Neural cell (in vitro differentiated cells): ENCODE measurements at regions not wholly inside any gene's neighbourhood (a gene's known extent, or its start where the extent isn't known, plus 50 kb on each side); places are given as distances from the start of the nearest gene placed in this dataset.
"Not testable (repeated sequence)": the region's sequence is repeated elsewhere in the genome, so short reads cannot be mapped to it uniquely, and the experiment has no call there.

Experiments used
- H2AFZ ChIP-seq: fragments of 200-600, 300-800 bp; sonication (generic), shearing (Covaris generic); 2 replicates; pipeline ENCODE4 v1.6.0; 2014; ENCODE audit warnings: low read depth, mild to moderate bottlenecking, antibody characterized with exemption, low read length, moderate library complexity
- H3F3A ChIP-seq: fragments of 200-600 bp; shearing (Covaris generic); 2 replicates; pipeline ENCODE4 v1.6.1; 2016; ENCODE audit warnings: mild to moderate bottlenecking, moderate library complexity, mixed read lengths, antibody characterized with exemption, low read length; ENCODE audit not compliant: insufficient read depth, poor library complexity, severe bottlenecking
- H3K27ac ChIP-seq: fragments of 200-600, 300-800 bp; sonication (generic), shearing (Covaris generic); 2 replicates; pipeline ENCODE4 v1.5.1; 2014; ENCODE audit warnings: mild to moderate bottlenecking, low read length, moderate library complexity
- H3K27me3 ChIP-seq: fragments of 300-800, 200-600 bp; sonication (generic), shearing (Covaris generic); 2 replicates; pipeline ENCODE4 v1.6.0; 2014; ENCODE audit warnings: mild to moderate bottlenecking, low read depth, low read length, moderate library complexity; ENCODE audit not compliant: insufficient read depth
- H3K36me3 ChIP-seq: fragments of 300-800, 200-600 bp; sonication (generic), shearing (Covaris generic); 2 replicates; pipeline ENCODE4 v1.5.1; 2014; ENCODE audit warnings: mild to moderate bottlenecking, antibody characterized with exemption, low read length, moderate library complexity; ENCODE audit not compliant: insufficient read depth
- H3K4me2 ChIP-seq: fragments of 300-800, 200-600 bp; sonication (generic), shearing (Covaris generic); 2 replicates; pipeline ENCODE4 v1.6.0; 2014; ENCODE audit warnings: mild to moderate bottlenecking, low read length
- H3K4me3 ChIP-seq: fragments of 300-800, 200-600 bp; sonication (generic), shearing (Covaris generic); 2 replicates; pipeline ENCODE4 v1.5.1; 2014; ENCODE audit warnings: mild to moderate bottlenecking, low read length, moderate library complexity
- H3K79me2 ChIP-seq: fragments of 200-600 bp; shearing (Covaris generic); replicated peaks from 2 replicates; pipeline ENCODE4 v1.6.0; 2014; ENCODE audit warnings: mild to moderate bottlenecking, low read length, moderate library complexity; ENCODE audit not compliant: insufficient read depth
- H3K9ac ChIP-seq: fragments of 300-800, 200-600 bp; sonication (generic), shearing (Covaris generic); 2 replicates; pipeline ENCODE4 v1.6.1; 2016; ENCODE audit warnings: mild to moderate bottlenecking, low read length, mixed read lengths
- H3K9me2 ChIP-seq: fragments of 200-600 bp; shearing (Covaris generic); 2 replicates; pipeline ENCODE4 v1.6.1; 2016; ENCODE audit warnings: mild to moderate bottlenecking, low read length, mixed read lengths; ENCODE audit not compliant: insufficient read depth
- H3K9me3 ChIP-seq: fragments of 200-600, 300-800 bp; sonication (generic), shearing (Covaris generic); 2 replicates; pipeline ENCODE4 v1.6.1; 2016; ENCODE audit warnings: mild to moderate bottlenecking, mixed run types, low read length, moderate library complexity, mixed read lengths
- H4K20me1 ChIP-seq: fragments of 200-600 bp; shearing (Covaris generic); 2 replicates; pipeline ENCODE4 v1.6.1; 2016; ENCODE audit warnings: mild to moderate bottlenecking, mixed run types; ENCODE audit not compliant: insufficient read depth
- EP300 ChIP-seq: fragments of 450-650 bp; conservative IDR thresholded peaks from 2 replicates; pipeline ENCODE4 v1.6.1; 2014; ENCODE audit warnings: antibody characterized with exemption, mild to moderate bottlenecking, moderate library complexity; ENCODE audit not compliant: poor library complexity, severe bottlenecking
- EZH2 ChIP-seq: fragments of 200-600, 300-800 bp; shearing (Covaris generic), sonication (generic); IDR thresholded peaks from 2 replicates; pipeline ENCODE4 v1.6.1; 2014; ENCODE audit warnings: antibody characterized with exemption, low read length, borderline replicate concordance, mild to moderate bottlenecking; ENCODE audit not compliant: insufficient read depth, poor library complexity, severe bottlenecking
- MXI1 ChIP-seq: fragments of 450-650 bp; conservative IDR thresholded peaks from 2 replicates; pipeline ENCODE4 v1.6.1; 2014; ENCODE audit warnings: antibody characterized with exemption, mild to moderate bottlenecking; ENCODE audit not compliant: poor library complexity, severe bottlenecking
- POLR2AphosphoS5 ChIP-seq: IDR thresholded peaks from 2 replicates; pipeline ENCODE4 v1.6.1; 2012
- RAD21 ChIP-seq: fragments of 450-650 bp; conservative IDR thresholded peaks from 2 replicates; pipeline ENCODE4 v1.6.1; 2014; ENCODE audit warnings: antibody characterized with exemption, mild to moderate bottlenecking, moderate library complexity
- SMC3 ChIP-seq: fragments of 450-650 bp; conservative IDR thresholded peaks from 2 replicates; pipeline ENCODE4 v1.6.1; 2014; ENCODE audit warnings: antibody characterized with exemption, mild to moderate bottlenecking, moderate library complexity; ENCODE audit not compliant: poor library complexity
- TAF1 ChIP-seq: IDR thresholded peaks from 2 replicates; pipeline ENCODE4 v1.6.1; 2012; ENCODE audit warnings: low read depth
- TF ChIP-seq, protein P1 (sequence below): IDR thresholded peaks from 2 replicates; pipeline ENCODE4 v1.6.1; 2012; ENCODE audit warnings: borderline replicate concordance
- TF ChIP-seq, protein P2 (sequence below): fragments of 450-650 bp; IDR thresholded peaks from 2 replicates; pipeline ENCODE4 v1.5.1; 2014; ENCODE audit warnings: antibody characterized with exemption, mild to moderate bottlenecking, moderate library complexity; ENCODE audit not compliant: poor library complexity, severe bottlenecking

- no peaks in the 10 kb centered on the region for H3K79me2 ChIP-seq
- H3F3A ChIP-seq: peaks cover 3% of the 10 kb centered on the region
- TF ChIP-seq, protein P1, sequence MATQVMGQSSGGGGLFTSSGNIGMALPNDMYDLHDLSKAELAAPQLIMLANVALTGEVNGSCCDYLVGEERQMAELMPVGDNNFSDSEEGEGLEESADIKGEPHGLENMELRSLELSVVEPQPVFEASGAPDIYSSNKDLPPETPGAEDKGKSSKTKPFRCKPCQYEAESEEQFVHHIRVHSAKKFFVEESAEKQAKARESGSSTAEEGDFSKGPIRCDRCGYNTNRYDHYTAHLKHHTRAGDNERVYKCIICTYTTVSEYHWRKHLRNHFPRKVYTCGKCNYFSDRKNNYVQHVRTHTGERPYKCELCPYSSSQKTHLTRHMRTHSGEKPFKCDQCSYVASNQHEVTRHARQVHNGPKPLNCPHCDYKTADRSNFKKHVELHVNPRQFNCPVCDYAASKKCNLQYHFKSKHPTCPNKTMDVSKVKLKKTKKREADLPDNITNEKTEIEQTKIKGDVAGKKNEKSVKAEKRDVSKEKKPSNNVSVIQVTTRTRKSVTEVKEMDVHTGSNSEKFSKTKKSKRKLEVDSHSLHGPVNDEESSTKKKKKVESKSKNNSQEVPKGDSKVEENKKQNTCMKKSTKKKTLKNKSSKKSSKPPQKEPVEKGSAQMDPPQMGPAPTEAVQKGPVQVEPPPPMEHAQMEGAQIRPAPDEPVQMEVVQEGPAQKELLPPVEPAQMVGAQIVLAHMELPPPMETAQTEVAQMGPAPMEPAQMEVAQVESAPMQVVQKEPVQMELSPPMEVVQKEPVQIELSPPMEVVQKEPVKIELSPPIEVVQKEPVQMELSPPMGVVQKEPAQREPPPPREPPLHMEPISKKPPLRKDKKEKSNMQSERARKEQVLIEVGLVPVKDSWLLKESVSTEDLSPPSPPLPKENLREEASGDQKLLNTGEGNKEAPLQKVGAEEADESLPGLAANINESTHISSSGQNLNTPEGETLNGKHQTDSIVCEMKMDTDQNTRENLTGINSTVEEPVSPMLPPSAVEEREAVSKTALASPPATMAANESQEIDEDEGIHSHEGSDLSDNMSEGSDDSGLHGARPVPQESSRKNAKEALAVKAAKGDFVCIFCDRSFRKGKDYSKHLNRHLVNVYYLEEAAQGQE: peak; percentile 54
- no peak for TF ChIP-seq SMC3
- TF ChIP-seq MXI1: no peak
- no peak for TF ChIP-seq EZH2
- peak; percentile 60 for TF ChIP-seq POLR2AphosphoS5
- TF ChIP-seq, protein P2, sequence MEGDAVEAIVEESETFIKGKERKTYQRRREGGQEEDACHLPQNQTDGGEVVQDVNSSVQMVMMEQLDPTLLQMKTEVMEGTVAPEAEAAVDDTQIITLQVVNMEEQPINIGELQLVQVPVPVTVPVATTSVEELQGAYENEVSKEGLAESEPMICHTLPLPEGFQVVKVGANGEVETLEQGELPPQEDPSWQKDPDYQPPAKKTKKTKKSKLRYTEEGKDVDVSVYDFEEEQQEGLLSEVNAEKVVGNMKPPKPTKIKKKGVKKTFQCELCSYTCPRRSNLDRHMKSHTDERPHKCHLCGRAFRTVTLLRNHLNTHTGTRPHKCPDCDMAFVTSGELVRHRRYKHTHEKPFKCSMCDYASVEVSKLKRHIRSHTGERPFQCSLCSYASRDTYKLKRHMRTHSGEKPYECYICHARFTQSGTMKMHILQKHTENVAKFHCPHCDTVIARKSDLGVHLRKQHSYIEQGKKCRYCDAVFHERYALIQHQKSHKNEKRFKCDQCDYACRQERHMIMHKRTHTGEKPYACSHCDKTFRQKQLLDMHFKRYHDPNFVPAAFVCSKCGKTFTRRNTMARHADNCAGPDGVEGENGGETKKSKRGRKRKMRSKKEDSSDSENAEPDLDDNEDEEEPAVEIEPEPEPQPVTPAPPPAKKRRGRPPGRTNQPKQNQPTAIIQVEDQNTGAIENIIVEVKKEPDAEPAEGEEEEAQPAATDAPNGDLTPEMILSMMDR: no peak
- TF ChIP-seq TAF1: no peak
- TF ChIP-seq RAD21: no peak
- TF ChIP-seq EP300: peak; percentile 30
- no peaks in the 10 kb centered on the region for H3K36me3 ChIP-seq
- no peaks in the 10 kb centered on the region for H3K9me2 ChIP-seq
- no peaks in the 10 kb centered on the region for H4K20me1 ChIP-seq
- H3K27me3 ChIP-seq: no peaks in the 10 kb centered on the region
- no peaks in the 10 kb centered on the region for H3K9me3 ChIP-seq
- H3K9ac ChIP-seq: no peak overlapping the region
- H2AFZ ChIP-seq: no peak overlapping the region
- H3K4me2 ChIP-seq: no peak overlapping the region
- no peak overlapping the region for H3K4me3 ChIP-seq
- peak overlapping the region; percentile 26 for H3K27ac ChIP-seq
These were observed 510.1 kb upstream of the SLC39A10 start for GRCh38 chr2:195146761-195147541.

- no peak overlapping the region for H3K4me2 ChIP-seq
- no peak overlapping the region for H2AFZ ChIP-seq
- peak overlapping the region; percentile 45 for H3K27ac ChIP-seq
- no peaks in the 10 kb centered on the region for H3K27me3 ChIP-seq
- peaks cover 2% of the 10 kb centered on the region for H3K9me3 ChIP-seq
- H3K9ac ChIP-seq: no peak overlapping the region
- H3K36me3 ChIP-seq: no peaks in the 10 kb centered on the region
- H3K4me3 ChIP-seq: peak overlapping the region; percentile 26
- TF ChIP-seq POLR2AphosphoS5: peak; percentile 55
- TF ChIP-seq EP300: peak; percentile 40
- no peak for TF ChIP-seq TAF1
- TF ChIP-seq, protein P1: peak; percentile 73
- no peak for TF ChIP-seq MXI1
- H4K20me1 ChIP-seq: no peaks in the 10 kb centered on the region
- H3K9me2 ChIP-seq: no peaks in the 10 kb centered on the region
- H3K79me2 ChIP-seq: no peaks in the 10 kb centered on the region
- no peaks in the 10 kb centered on the region for H3F3A ChIP-seq
These were observed 518.6 kb upstream of the SLC39A10 start for GRCh38 chr2:195138435-195138834.

DNA sequence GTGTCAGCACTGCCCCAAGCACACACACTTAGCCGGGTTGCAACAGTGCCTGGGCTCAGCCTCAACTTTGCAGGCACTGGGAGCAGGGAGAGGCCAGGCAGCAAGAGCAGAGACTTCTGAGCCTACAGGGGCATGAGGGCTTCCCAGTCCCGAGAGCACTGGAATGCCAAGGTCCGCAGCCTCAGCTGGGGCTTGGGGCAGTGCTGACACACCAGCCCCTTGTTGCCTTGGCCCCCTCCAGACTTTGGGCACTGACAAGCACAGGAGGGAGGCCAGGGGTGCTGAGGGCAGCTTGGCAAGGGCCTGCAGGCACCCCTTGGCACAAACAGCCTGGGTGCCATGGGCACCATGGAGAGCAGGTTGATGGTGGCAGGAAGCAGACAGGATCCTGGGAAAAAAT is 531.1 kb upstream of the SLC39A10 start:
- not testable (repeated sequence) for H3F3A ChIP-seq

More for the DNA sequence above, 531.1 kb upstream of the SLC39A10 start:
- not testable (repeated sequence) for H3K9ac ChIP-seq, H3K9me2 ChIP-seq, H3K79me2 ChIP-seq, H2AFZ ChIP-seq, H3K9me3 ChIP-seq, H3K27me3 ChIP-seq, H3K27ac ChIP-seq, H3K36me3 ChIP-seq, H3K4me2 ChIP-seq, H3K4me3 ChIP-seq, H4K20me1 ChIP-seq
